Coronary artery (tissue), 2 donors: ENCODE measurements at regions not wholly inside any gene's neighbourhood (a gene's known extent, or its start where the extent isn't known, plus 50 kb on each side); places are given as distances from the start of the nearest gene placed in this dataset.

Experiments used
- DNase-seq: peaks from one replicate; pipeline ENCODE4 v3.0.0-alpha.2; 2017; ENCODE audit warnings: low spot score
- H3K27ac ChIP-seq, 2 donors: fragments of 200-600 bp; sonication (generic); one replicate each; pipeline ENCODE4 v1.5.1; 2016 to 2019
- H3K4me3 ChIP-seq: fragments of 200-600 bp; sonication (generic); 2 replicates; pipeline ENCODE4 v1.5.1; 2016; ENCODE audit warnings: mild to moderate bottlenecking, moderate library complexity
- TF ChIP-seq, protein P1 (sequence below): fragments of 200-600 bp; sonication (generic); IDR thresholded peaks from one replicate; pipeline ENCODE4 v1.5.1; 2019; ENCODE audit warnings: antibody characterized with exemption

DNA sequence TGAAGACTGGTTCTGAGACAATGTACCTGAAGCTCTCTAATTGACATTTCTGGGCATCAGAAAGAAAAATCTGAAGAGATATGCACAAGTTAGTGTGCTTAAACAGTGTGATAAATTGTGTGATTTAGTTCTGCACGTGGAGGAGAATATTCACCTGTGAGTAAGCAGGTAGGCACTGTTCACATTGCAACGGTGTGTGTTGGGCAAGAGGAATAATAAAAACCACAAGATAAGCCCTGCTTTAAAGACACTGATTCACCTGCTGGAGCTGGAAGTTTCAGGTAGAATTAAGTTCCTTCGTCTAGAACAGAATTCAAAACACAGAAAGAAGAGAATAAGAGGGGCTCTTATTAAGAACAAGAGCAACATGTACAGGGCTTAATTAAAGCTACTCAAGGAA lies 864.3 kb upstream of the SOX11 start:
- H3K27ac ChIP-seq, result no peak overlapping the region
- DNase-seq, result no peak
- TF ChIP-seq, protein P1, sequence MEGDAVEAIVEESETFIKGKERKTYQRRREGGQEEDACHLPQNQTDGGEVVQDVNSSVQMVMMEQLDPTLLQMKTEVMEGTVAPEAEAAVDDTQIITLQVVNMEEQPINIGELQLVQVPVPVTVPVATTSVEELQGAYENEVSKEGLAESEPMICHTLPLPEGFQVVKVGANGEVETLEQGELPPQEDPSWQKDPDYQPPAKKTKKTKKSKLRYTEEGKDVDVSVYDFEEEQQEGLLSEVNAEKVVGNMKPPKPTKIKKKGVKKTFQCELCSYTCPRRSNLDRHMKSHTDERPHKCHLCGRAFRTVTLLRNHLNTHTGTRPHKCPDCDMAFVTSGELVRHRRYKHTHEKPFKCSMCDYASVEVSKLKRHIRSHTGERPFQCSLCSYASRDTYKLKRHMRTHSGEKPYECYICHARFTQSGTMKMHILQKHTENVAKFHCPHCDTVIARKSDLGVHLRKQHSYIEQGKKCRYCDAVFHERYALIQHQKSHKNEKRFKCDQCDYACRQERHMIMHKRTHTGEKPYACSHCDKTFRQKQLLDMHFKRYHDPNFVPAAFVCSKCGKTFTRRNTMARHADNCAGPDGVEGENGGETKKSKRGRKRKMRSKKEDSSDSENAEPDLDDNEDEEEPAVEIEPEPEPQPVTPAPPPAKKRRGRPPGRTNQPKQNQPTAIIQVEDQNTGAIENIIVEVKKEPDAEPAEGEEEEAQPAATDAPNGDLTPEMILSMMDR, result no peak
- H3K4me3 ChIP-seq, result no peak overlapping the region

DNA sequence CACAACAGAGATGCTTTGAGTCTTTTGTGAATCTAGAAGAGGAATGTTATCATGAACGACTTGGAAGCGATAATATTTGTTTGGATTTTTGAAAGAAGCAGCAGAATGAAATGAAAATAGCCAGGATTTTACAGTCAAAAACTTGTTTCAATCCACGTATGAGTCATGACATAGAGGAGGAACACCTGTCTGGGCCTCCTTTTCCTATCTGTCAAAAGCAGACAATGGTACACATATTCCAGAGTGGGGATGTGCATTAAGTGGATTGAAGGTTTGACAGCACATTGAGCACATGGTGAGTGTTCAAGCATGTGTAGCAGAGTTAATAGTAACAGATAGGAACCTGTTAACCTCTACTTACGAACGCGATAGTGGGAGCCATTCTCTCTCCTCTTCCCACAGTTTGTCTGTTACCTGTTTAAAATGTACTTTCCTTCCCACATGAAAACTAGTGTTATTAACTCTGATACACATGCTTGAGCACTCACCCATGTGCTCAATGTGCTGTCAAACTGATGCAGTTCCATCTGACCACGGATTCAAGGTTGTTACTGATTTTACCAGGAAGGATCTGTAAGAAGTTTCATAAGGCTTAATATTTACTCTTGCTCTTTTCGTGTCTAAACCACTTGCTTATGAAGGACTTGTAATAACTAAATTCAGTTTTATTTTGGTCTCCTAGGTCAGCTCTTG lies 863.4 kb upstream of the SOX11 start:
- Histone ChIP-seq H3K4me3 (no peak overlapping the region), H3K27ac (no peak overlapping the region)
- TF ChIP-seq, protein P1, result no peak
- no peak for DNase-seq

DNA sequence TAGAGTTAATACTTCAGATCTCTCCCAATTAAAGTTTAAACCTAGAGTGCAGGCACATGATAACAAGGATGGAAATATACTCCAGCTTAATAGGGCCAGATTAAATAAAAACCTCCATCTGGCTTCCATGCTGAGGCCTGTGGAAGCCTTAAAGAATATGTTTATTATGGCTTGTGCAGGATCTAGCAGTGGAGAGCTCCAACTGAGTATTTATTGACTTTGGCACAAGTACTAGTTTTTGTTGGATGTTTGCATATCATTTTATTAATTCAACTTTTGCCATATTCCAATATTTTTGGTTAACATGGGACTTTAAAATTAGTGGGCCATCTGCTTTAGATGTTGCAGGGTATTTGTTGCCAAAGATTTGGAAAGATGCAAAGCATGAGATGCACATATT lies 860.4 kb upstream of the SOX11 start:
- TF ChIP-seq, protein P1, result no peak
- no peak for DNase-seq
- Histone ChIP-seq H3K4me3 (no peak overlapping the region), H3K27ac (no peak overlapping the region)

DNA sequence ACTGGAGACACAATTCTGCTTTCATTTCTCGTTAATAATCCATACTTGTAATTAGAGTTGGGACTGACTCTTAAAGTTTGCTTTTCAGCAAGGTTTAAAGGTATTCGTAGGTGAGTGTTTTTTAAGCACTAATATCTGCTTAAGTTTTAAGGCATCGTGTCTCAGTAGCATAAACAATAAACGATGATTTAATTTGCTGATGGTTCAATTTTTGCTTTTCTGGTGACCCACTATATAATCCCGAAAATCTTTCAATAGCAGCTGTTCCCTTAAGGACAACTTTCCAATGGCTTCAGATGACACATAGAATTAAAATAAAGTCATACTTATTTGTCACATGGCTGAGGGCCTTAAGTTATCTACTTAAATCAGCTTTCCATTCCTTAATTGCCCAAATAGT lies 859.5 kb upstream of the SOX11 start:
- TF ChIP-seq, protein P1, result no peak
- DNase-seq, result no peak
- Histone ChIP-seq H3K27ac (no peak overlapping the region), H3K4me3 (no peak overlapping the region)

DNA sequence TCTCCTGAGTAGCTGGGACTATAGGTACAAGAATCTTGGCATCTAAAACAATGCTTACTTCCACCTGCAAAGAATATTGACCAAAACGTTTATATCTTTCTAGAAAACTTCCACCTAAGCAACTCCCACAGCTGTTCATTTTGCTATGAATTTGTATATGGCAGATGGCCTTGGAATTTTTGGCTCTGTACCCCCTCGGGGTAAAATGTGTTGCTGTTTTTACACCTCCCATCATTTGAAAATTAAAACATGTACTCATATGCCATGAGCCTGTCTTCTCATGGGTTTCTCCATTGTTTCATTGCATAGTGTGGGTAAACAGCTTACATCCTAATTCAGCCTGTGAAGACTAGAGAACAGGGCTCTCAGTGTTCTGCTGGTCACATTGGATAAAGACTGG lies 853.6 kb upstream of the SOX11 start:
- DNase-seq, result no peak
- Histone ChIP-seq H3K27ac (no peak overlapping the region), H3K4me3 (no peak overlapping the region)
- TF ChIP-seq, protein P1, result no peak

DNA sequence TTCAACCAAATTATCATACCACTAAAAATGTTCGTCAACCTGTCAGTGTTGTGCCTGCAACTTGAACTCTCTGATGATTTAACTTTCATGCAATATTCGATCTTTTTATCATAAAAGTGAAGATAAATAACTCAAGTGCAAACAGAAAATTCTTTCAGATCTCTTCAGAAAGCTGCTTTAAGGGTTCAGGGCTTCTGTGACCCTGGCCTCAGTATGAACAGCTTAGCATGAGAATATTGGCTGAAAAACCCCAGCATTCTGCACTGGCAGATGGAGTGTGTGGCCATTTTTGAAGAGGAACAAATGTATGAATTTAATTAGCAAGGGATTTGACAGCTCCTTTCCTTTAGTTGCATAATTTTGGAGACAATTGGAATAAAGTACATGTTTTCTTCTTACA lies 851.4 kb upstream of the SOX11 start:
- H3K27ac ChIP-seq, result no peak overlapping the region

DNA sequence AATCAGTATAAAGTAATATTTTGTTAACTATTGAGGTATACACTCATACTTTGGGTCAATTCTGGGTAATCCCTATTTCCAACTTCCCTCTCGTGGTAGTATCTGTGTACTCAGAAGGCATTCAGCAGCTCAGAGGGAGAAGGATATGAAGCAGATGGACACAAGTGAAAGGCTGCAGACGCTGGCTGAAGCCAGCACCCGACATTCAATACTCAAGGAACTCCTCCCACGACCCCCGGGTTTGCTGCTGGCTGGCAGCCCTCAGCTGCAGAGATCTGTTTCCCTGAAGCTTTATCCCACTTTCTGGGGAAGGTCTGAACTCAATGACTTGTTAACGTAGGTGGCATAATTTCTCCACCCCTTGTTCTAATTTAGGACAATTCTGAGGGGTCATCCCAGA lies 847.3 kb upstream of the SOX11 start:
- DNase-seq, result no peak
- TF ChIP-seq, protein P1, result no peak
- Histone ChIP-seq H3K4me3 (no peak overlapping the region), H3K27ac (no peak overlapping the region)

More for the DNA sequence above, 851.4 kb upstream of the SOX11 start:
- no peak for DNase-seq
- no peak overlapping the region for H3K4me3 ChIP-seq
- TF ChIP-seq, protein P1, result no peak
